ENCODE measurements at regions not wholly inside any gene's neighbourhood (a gene's known extent, or its start where the extent isn't known, plus 50 kb on each side); places are given as distances from the start of the nearest gene placed in this dataset.

DNA sequence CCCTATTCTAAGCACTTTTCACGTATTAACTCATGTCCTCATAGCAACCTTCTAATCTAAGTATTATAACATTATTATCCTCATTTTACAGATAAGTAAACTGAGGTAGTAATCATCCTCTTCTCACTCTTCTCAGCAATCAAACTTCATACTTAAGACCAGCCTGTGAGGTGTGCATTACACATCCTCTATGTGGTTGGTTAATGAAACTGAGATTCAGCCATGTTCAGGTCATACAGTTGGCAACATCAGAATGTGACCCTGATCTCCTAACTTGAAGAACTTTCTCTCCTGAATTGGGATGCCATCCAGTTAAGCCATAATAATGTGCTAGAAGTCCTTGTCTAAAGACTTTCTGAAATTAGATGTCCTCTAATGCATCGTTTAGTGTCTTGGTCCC lies 275.1 kb upstream of the ANKRD55 start:
- DNase-seq = no peak

DNA sequence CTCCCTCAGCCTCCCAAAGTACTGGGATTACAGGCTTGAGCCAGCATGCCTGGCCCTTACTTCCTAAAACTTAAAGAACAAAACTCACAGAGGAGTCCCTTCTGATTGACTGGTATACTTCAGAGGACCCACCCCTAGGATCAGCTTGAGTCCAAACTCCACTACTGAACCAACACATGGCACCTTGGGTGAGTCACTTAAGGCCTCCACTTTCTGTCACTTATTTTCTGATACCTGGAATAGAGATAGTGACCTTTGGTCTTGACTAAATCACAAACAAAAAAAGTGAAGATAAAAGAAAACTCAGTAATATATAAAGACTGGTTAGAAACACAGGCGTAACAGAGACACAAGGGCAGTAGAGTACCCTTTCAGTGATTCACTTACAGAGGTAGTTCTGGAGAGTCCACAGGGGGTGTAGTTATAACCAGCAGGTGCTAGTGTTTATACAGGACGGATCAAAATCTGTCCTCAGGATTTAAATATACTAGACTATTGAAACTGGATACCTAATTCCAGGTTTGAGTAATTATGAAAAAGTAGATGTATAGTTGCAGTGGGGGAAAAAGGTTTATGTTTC lies 274.3 kb upstream of the ANKRD55 start:
- no peak for DNase-seq

DNA sequence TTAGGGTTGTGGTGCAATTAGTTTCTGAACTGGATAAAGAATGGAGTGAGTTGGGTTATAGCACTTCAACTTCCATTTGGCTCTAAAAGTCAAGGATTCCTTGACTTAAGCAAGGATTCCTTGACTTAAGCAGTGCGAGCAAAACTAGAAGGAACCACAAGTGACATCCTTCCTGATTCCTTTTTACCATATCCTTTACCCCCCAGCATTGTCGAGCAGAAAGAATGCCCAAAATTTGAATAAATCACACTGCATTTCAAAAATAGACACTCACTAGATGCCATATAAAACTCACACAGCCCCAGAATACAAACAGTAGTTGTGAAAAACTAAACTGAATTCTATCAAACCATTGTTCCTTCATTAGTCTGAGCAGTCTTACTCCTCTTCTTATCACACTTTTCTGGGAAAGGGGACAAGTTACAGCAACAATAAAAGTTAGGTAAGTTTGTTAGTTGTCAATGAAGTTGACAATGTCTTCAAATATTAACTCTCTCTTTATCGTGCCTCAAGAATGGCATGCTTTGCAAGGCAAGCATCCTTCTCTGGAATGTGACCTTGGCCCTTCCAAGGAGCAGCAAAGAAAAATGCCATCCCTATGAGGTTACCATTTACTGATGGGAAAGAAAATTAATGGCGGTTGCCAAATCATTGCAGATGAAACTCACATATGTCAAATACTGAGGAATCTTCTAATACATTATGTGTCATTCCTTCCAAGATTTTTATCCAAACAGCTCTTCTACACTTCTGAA lies 273.3 kb upstream of the ANKRD55 start:
- no peak for DNase-seq

DNA sequence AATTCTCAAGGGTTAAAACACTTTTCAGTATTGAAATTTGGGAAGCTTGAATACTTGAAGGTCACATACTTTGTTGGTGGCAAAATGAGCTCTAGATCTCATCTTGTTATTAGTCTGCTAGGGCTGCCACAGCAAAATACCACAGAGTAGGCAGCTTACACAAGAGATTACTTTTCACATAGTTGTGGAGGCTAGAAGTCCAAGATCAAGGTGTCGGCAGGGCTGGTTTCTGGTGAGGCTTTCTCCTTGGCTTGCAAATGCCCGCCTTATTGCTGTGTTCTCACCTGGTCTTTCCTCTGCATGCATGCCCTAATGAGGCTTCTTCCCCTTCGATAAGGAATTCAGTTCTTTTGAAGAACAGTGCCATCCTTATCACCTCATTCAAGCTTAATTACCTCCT lies 270.8 kb upstream of the ANKRD55 start:
- no peak for DNase-seq

DNA sequence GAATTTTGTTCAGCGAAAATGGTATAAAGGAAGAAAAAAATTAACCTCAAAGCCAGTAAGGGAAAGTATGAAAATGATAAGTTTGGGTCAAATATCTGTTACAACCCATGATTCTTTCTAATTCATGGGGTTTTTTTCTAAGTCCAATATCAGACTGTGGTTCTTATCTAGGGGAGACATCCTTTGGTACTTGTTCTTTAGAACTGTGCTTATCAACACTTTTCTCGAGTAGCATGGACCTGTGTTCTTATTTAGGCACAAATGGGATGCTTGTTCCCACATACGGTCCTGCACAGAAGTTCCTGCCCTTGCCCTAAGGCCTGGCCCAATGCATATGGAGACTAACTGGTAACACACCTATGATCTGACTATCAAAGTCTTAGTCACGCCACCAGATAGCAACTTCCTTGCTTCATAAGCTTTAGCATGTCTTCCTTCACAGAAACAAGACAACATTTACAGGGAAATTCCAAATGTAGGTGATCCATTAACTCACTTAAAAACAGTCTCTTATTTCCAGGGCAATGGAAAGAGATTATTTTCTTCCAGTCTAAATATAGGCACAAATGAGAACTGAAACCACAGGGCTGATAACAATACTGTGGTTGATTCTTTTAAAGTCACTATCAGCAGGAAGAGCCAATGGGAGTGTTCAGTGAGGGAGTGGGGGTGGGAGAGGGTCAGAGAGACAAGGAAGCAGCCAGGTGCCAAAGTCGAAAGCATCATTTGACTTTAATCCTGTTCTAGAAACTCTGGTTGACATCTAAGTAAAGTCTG lies 268.8 kb upstream of the ANKRD55 start:
- DNase-seq = peak; percentile 73

DNA sequence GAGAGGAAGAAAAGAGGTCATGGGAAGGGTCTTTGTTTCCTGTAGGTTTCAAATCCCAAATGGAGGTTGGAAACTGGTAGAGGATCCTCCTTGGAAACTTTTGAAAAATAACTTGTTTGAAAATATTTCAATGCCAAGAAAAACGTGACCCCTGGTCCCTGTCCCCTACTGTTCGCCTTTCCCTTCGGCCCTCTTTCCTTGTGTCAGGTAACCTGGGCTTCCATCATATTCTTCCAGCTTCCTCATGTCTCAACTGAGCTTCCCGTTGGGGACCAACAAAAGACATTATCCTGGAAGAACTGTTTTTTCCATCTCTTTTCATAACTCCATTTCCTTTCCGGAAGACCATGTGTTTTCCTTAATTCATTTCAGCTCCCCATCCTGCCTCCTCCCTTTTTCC lies 266.8 kb upstream of the ANKRD55 start:
- no peak for DNase-seq

DNA sequence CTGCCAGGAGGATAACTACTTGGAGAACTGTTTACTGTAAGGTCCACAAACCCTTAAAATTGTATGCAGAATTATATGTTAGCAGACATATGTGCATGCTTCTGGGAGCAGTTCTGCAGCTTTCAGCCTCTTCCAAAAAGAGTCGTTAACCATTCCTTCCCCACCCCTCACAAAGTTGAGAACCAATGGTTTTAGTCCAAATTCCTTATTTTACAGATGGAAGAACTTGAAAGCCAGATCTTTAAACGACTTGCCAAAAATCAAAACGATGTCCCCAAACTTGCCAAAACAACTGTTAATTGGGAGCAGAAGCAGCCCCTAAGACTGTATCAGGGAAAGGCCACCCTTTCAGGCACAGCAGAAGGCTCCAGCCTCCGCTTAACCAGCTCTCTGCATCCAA lies 266.4 kb upstream of the ANKRD55 start:
- no peak for DNase-seq

DNA sequence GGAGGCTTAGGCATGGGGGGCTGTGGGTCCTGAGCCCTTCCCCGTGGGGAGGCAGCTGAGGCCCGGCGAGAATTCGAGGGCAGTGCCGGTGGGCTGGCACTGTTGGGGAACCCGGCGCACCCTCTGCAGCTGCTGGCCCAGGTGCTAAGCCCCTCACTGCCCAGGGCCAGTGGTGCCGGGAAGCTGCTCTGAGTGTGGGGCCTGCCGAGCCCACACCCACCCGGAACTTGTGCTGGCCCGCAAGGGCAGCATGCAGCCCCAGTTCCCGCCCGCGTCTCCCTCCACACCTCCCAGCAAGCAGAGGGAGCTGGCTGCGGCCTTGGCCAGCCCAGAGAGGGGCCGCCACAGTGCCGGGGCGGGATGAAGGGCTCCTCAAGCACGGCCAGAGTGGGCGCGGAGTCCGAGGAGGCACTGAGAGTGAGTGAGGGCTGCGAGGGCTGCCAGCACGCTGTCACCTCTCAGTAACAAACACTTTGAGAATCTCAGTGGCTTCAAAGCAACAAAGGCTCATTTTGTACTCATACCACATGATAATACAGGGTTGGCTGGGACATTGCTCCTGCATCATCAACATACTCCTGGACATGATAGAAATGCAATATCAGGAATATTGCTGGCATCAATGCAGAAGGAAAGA lies 265.7 kb upstream of the ANKRD55 start:
- DNase-seq = no peak

DNA sequence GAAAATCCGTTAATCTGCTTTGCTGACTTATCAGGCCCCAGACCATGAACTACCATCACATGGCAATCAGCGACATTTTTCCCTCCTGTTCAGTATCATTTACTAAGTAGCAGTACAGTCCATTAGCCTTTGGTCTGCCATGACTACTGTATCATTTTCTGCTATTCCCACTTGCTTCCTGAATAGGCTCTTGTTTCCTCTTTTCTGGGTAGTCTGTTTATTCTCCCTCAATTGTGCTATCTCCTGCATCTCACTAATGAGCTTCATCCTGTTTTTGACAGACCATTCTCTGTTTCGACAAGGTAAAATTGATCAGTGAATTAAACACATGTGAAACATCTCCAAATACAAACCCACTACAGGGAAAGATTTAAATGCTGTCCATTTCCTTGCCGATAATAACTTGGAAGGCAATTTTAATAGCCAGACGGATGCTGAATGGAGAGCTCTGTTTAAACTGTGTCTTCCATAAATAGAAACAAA lies 263.5 kb upstream of the ANKRD55 start:
- DNase-seq = no peak

DNA sequence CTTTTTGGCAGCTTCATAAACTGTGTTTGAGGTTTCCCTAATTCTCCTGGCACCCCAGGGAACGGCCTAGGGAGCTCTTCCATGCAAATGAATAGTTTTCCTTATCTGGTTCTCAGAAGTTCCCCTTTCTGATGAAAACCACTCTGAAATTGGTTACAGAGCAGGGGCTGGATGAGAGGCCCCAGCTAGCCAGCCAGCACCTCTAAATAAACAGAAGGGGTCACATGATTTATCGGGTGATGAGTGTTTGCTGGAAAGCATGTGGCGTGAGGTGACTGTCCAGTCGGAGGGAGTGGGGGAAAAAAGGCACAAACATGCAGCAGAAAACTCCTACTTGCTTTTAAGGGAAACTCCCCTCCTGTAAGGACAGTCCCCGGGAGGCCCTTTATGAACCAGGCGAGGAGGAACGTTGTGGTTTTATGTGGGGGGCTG lies 261.2 kb upstream of the ANKRD55 start:
- DNase-seq = no peak

DNA sequence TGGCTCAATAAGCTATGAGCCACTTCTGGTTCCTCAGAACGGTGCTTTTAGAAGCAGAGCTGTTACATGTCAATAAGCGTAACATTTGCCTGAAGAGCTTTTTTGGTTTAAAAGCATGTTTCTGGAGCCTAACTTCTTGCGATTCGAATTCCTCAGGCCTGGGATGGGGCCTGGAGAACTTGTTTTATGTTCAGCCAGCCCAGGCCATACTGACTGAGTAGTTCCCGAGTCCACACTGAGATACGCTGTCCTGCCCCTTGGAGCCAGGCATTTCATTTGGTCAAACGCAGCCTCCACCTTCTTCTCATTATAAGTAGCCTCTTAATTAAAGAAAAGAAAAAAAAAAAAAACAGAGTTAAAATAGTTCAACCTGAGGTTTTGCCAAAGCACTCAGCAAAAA lies 260.6 kb upstream of the ANKRD55 start:
- no peak for DNase-seq

DNA sequence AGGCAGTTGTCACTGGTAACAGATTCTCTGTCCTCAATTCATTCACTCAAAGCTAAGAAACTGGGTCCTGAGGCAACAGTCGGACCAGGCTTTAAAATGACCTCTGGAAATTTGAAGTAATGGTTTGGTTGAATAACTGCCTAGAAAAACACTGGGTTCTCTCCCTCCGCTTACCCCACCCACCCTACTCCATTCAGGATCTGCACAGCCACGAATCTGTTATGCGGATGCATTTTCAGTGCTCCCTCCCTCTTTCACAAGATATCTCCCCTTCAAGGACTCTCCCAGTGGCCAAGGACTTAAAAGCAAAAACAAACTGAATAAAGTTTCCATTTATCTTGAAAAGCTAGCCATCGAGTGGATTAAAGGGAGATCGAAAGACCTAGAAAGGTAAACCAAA lies 260.2 kb upstream of the ANKRD55 start:
- DNase-seq = no peak

DNA sequence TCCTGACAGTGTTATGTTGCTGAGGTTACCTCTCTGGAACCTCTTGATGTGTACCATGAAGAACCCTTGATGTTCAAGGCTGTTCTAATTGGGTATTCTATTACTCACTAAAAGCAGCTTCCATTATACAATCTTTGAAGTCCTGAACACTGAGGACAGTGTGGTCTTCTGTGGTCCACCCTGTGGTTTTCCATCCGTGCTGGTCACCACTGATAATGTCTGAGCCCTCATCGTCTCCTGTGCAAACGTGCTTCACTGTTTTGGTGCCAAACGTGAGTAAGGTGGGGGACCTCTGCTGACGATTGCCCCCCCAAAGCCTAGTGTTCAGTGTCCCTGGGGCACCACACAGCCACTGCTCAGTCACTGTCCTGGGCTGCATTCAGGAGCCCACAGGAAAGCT lies 259.7 kb upstream of the ANKRD55 start:
- DNase-seq = no peak

DNA sequence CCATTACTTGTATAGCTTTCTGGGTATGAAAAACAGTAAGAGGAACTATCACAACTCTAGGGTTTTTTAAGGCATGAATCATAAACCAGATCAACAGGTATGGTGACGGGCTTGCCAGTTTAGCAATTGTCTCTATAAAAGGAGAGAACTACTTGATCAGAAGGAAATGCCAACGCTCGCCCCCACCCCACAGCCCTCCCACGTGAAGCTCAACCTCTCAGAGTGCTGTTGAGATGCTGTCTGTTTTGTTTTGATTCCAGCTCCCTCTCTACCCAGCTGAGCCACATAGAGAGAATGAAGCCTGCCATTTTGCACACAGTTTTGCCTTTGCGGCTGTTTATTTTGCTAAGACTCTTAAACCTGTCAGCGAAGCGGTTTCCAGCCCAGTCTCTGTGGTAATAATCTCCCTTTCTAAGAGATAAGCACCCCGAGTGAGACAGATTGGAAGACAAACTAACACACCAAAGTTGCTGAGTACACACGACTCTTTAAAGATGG lies 257.9 kb upstream of the ANKRD55 start:
- DNase-seq = no peak

DNA sequence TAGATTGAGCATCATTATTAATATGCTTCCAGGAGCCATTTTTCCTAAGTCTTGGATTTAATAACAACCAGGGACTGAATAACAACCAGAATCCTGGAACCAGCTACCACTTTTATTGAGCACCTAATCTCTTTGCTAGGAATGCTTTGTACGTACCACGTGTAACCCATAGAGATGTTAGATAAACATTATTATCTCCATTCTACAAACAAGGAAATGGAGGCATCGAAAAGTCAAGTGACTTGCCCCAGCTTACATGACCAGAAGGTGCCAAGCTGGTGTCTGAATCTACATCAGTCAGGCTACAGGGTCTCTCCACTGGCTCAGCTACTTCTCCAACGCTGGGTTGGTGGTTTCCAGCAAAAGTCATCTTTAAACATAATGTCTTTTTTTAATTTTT lies 256.1 kb upstream of the ANKRD55 start:
- no peak for DNase-seq

DNA sequence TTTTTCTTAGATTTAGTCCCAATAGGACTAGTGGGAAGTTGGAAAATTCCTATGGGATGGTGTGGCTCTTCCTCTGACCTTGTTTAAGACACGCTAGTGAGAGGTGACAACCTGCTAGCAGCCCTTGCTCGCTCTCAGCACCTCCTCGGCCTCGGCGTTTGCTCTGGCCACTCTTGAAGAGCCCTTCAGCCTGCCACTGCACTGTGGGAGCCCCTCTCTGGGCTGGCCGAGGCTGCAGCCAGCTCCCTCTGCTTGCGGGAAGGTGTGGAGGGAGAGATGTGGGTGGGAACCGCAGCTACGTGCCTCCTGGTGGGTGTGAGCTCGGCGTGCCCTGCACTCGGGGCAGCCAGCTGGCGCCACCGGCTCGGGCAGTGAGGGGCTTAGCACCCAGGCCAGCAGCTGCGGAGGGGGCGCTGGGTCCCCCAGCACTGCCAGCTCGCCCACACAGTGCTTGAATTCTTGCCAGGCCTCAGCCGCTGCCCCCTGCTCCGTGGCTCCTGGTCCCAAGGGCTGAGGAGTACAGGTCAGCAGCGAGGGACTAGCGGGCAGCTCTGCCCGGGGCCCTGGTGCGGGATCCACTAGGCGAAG lies 254.5 kb upstream of the ANKRD55 start:
- DNase-seq = no peak

DNA sequence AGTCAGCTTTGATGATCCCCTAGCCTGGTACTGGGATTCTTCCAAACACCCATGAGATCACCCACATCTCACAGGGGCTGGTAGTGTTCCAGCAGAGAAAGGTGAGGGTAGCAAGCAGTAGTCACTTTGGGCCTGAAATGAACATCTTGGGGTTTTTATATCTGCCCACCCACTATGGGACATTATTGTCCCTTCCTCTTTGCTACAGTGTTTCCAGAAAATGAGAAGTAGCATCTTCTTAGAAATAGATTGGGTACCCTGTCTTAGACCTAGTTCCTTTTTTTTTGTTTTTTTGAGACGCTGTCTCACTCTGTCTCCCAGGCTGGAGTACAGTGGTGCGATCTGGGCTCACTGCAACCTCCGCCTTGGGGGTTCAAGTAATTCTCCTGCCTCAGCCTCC lies 249.2 kb upstream of the ANKRD55 start:
- DNase-seq = no peak

DNA sequence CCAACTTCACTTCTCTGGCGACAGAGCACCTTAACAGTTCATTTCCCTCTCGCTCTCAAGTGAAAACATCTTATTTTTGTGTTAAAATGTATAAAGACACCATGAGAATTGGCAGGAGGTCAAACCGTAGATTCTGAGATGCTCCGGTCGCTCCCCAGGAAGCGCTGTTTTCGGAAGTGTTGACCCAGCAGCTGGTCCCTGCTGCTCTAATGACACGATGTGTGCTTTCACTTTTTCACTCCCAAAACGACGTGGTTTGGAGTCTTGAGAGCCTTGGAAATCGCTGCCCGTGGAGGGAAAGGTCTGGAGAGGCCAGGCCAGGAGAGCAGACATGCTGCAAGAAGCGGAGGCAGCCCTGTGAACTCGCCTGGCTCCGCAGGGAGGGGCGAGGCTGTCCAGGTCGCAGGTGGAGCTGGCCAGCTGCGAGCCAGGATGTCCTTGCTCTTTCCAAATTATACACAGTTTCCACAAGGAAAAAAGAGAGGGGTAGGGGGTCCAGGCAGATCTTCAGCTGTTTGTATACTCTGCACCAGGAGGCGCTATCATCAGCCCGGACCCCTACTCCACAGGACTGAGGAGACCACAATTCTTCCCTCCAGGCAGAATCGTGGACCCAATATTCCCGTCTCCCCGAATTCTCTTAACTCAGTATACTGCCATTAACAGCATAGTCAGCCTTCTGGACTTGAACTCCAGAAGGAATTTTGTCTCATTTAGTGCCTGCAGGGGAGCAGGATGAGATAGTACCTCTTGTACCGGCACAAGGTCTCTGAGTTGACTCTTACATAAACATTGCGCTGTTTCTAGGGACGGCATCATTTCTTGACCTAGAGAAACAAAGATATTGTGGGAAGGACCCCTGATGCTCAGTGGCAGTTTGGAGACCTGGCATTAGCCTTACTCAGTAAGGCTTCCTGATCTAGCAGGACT lies 248.6 kb upstream of the ANKRD55 start:
- peak; percentile 81 for DNase-seq

DNA sequence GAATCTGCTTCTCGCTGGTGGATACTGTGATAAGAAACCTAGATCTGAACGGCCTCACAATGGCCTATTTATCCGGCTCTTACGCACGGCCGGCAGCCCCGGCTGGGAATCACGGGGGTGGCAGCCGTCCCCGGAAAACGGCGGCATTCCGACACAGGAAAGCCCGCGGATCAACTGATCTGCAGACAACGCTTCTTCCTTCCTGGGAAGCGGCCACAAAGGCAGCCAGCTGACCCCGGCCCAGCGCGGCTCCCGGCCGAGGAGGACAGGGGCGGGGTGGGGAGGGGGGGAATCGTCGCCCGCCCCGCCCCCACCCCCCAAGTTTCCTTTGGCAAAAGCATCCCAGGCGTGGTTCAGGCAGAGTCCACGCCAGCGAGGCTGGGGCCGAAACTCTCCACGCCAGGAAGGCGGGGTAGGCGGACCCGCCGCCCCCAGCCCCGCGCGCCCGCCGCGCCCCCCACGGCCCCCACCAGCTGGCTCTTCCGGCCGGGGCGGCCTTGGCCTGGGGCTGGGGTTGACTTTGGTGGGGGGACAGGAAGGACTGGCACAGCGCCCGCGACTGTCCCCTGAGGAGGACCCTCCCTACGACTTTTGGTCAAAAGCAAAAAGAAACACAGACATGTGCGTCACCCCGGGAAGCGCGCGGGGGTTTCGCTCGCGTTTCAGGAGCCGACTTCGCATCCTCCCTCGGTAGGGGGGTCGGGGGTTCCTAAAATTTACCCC lies 247.7 kb upstream of the ANKRD55 start:
- no peak for DNase-seq

DNA sequence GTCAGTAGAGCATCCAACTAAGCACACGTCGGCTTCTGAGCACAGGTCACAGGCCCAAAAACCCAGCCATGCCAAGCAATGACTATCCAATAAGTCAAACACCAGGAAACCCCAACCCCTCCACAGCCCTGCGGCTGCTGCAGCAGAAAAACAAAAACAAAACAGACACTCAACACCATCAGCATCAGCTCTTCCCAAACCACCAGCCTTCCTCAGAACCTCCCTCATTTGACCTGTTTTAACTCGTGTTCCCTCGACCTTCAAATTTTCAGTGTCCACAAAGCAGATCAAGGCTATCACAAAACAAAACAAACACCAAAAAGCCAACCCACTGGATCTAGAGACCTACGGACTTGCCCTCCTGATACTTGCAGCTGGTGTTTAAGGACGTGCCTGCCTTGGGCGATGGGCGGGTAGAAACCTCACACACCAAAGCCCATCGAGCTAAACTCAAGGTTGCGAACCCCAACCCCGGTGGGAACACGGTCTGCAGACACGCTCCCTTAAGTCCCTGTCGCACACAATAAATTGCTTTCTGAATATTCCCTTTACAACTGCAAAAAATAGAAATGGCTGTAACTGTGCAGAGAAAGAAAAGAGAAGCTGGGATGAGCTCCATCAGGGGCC lies 247.1 kb upstream of the ANKRD55 start:
- peak; percentile 22 for DNase-seq

DNA sequence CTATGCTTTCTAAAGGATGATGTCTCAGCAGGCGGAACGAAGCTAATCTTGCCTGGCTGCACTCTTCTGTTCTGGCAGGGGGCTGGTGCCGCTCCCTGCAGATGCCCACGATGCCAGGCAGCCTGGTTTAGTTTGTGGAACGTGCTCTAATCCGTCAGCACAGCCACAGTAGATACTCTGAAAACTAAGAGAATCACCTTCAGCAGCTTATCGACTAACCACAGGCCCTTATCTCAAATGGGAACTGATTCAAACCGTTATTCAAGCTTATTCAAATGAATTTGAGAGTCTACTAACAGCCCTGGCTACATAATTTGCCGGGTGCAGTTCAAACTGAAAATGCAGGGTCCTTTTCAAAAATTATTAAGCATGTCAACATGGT lies 246.6 kb upstream of the ANKRD55 start:
- no peak for DNase-seq

Data from RPMI8226 (cell line).